GM12878 (cell line): ENCODE measurements at regions not wholly inside any gene's neighbourhood (a gene's known extent, or its start where the extent isn't known, plus 50 kb on each side); places are given as distances from the start of the nearest gene placed in this dataset.

Experiments
- ATAC-seq: fragments of 200-7000 bp; cut with Tn5 transposase; 3 replicates; pipeline ENCODE4 v1.9.1; 2020; ENCODE audit warnings: mild to moderate bottlenecking, moderate library complexity
- BruUV-seq: library from RNA; stranded (reverse); fragments of 400-500 nt; replicated peaks from 2 replicates; lab custom pipeline; 2021; lab: Mats Ljungman, UMichigan
- CTCF ChIA-PET: fragments of 300-600 bp; sonication (Branson Sonifier 250); formaldehyde crosslinking; extraction: SDS; loops from one replicate; lab custom pipeline; 2021; ENCODE audit warnings: inconsistent platforms; lab: Yijun Ruan, JAX
- POLR2A ChIA-PET: fragments of 350-600 bp; formaldehyde crosslinking; extraction: SDS; loops from one replicate; lab custom pipeline; 2021; ENCODE audit warnings: inconsistent platforms; lab: Charles Lee
- RAD21 ChIA-PET: fragments of 300-600 bp; sonication (Branson Sonifier 250); formaldehyde crosslinking; loops from one replicate; lab custom pipeline; 2023; ENCODE audit warnings: antibody characterized with exemption; ENCODE audit not compliant: unreplicated experiment; lab: Charles Lee
- SMC1A ChIA-PET: fragments of 300-600 bp; sonication (Branson Sonifier 250); formaldehyde crosslinking; loops from one replicate; lab custom pipeline; 2023; ENCODE audit not compliant: unreplicated experiment, uncharacterized antibody; lab: Charles Lee
- DNase-seq: peaks from one replicate; pipeline ENCODE4 v3.0.0-alpha.2; 2011; ENCODE audit warnings: low read depth, low spot score
- FAIRE-seq: peaks from 3 replicates; lab custom pipeline; 2011; peaks lifted over from hg19 to GRCh38; lab: Jason Lieb, UNC
- H2AFZ ChIP-seq: 2 replicates; pipeline ENCODE4 v1.6.0; 2011; ENCODE audit warnings: low read depth, low read length, control low read depth; ENCODE audit not compliant: control insufficient read depth
- H3K27ac ChIP-seq: 2 replicates; pipeline ENCODE4 v1.5.1; 2011; ENCODE audit warnings: control low read depth; ENCODE audit not compliant: control insufficient read depth, insufficient read depth
- H3K27me3 ChIP-seq, 2 experiments: replicated peaks in 1 of 2; 2 replicates each; pipeline versions ENCODE4 v1.6.0 to v1.6.1; 2011; ENCODE audit warnings: low read length in 1 of 2; ENCODE audit not compliant: control insufficient read depth in 2 of 2, insufficient read depth in 2 of 2
- H3K36me3 ChIP-seq, 2 experiments: 2 replicates each; pipeline ENCODE4 v1.5.1; 2011; ENCODE audit warnings: low read length in 1 of 2; ENCODE audit not compliant: control insufficient read depth in 2 of 2, insufficient read depth in 2 of 2
- H3K4me1 ChIP-seq: 2 replicates; pipeline ENCODE4 v1.6.1; 2011; ENCODE audit warnings: mild to moderate bottlenecking, low read length, moderate library complexity, mixed read lengths; ENCODE audit not compliant: control insufficient read depth, insufficient read depth
- H3K4me2 ChIP-seq: 2 replicates; pipeline ENCODE4 v1.6.0; 2011; ENCODE audit warnings: control low read depth; ENCODE audit not compliant: control insufficient read depth, insufficient read depth
- H3K4me3 ChIP-seq: fragments of 200-600 bp; sonication (generic); 2 replicates; pipeline ENCODE4 v1.5.1; 2016
- H3K79me2 ChIP-seq: 2 replicates; pipeline ENCODE4 v1.6.0; 2011; ENCODE audit warnings: low read length; ENCODE audit not compliant: control insufficient read depth, insufficient read depth
- H3K9ac ChIP-seq: 2 replicates; pipeline ENCODE4 v1.8.0; 2011; ENCODE audit warnings: low read length, control low read depth, mixed read lengths; ENCODE audit not compliant: control insufficient read depth, insufficient read depth
- H3K9me3 ChIP-seq: replicated peaks from 3 replicates; pipeline ENCODE4 v1.5.1; 2011; ENCODE audit warnings: mild to moderate bottlenecking, low read length; ENCODE audit not compliant: control insufficient read depth, insufficient read depth
- H4K20me1 ChIP-seq: 2 replicates; pipeline ENCODE4 v1.6.0; 2011; ENCODE audit not compliant: control insufficient read depth, insufficient read depth
- CEBPZ ChIP-seq: fragments of 150-350 bp; IDR thresholded peaks from 2 replicates; pipeline ENCODE4 v1.6.1; 2016; ENCODE audit warnings: low read depth, low read length
- DPF2 ChIP-seq: fragments of 450-650 bp; IDR thresholded peaks from 2 replicates; pipeline ENCODE4 v1.6.1; 2017; ENCODE audit warnings: mild to moderate bottlenecking
- EED ChIP-seq: sonication (generic); IDR thresholded peaks from 2 replicates; pipeline ENCODE4 v1.6.1; 2016; ENCODE audit warnings: antibody characterized with exemption, low read depth
- ESRRA ChIP-seq: IDR thresholded peaks from 2 replicates; pipeline ENCODE4 v1.6.1; 2012; ENCODE audit warnings: mild to moderate bottlenecking, low read length, improper control_type of control experiment
- GATAD2B ChIP-seq: fragments of 450-650 bp; conservative IDR thresholded peaks from 2 replicates; pipeline ENCODE4 v1.6.1; 2017; ENCODE audit warnings: low read depth, mild to moderate bottlenecking, moderate library complexity
- KLF5 ChIP-seq: fragments of 450-650 bp; IDR thresholded peaks from 2 replicates; pipeline ENCODE4 v1.6.1; 2014; ENCODE audit warnings: mild to moderate bottlenecking; ENCODE audit not compliant: partially characterized antibody
- NBN ChIP-seq: fragments of 450-650 bp; IDR thresholded peaks from 2 replicates; pipeline ENCODE4 v1.6.1; 2016
- NFYA ChIP-seq: IDR thresholded peaks from 2 replicates; pipeline ENCODE4 v1.6.1; 2011; ENCODE audit warnings: low read depth, mild to moderate bottlenecking, low read length, improper control_type of control experiment, borderline replicate concordance
- PML ChIP-seq: IDR thresholded peaks from 2 replicates; pipeline ENCODE4 v1.6.1; 2012; ENCODE audit warnings: low read length, inconsistent platforms
- RBBP5 ChIP-seq: fragments of 200-600 bp; sonication (generic); conservative IDR thresholded peaks from 2 replicates; pipeline ENCODE4 v1.6.1; 2016
- RFX5 ChIP-seq: IDR thresholded peaks from 2 replicates; pipeline ENCODE4 v1.6.1; 2011; ENCODE audit warnings: low read depth, low read length, improper control_type of control experiment
- SIN3A ChIP-seq: IDR thresholded peaks from 2 replicates; pipeline ENCODE4 v1.6.1; 2012; ENCODE audit warnings: low read depth, low read length, improper control_type of control experiment
- USF2 ChIP-seq: IDR thresholded peaks from 2 replicates; pipeline ENCODE4 v1.6.1; 2011; ENCODE audit warnings: low read depth, low read length, improper control_type of control experiment, borderline replicate concordance
- WRNIP1 ChIP-seq: IDR thresholded peaks from 2 replicates; pipeline ENCODE4 v1.6.1; 2011; ENCODE audit warnings: low read depth, low read length, improper control_type of control experiment, borderline replicate concordance
- YY1 ChIP-seq: IDR thresholded peaks from 2 replicates; pipeline ENCODE4 v1.6.1; 2011; ENCODE audit warnings: low read depth, mild to moderate bottlenecking, low read length
- ZSCAN29 ChIP-seq: fragments of 450-650 bp; IDR thresholded peaks from 2 replicates; pipeline ENCODE4 v1.6.1; 2017; ENCODE audit warnings: mild to moderate bottlenecking, moderate library complexity
- WGBS: methylation state at CpG from one replicate; pipeline ENCODE4 v1.1.6; 2016; ENCODE audit warnings: low lambda C conversion rate; ENCODE audit not compliant: insufficient replicate concordance, insufficient coverage; ENCODE audit errors: missing lambda C conversion rate; 5-methylcytosine and 5-hydroxymethylcytosine counted together
- in situ Hi-C: fragments of 300-500 bp; cut with MboI; formaldehyde crosslinking; loops from 9 replicates; pipeline ENCODE4 v1.14.3; 2018; ENCODE audit warnings: mixed read lengths
- intact Hi-C: fragments of 100-400 bp; cut with micrococcal nuclease; formaldehyde crosslinking; loops from one replicate; pipeline ENCODE4 v1.14.2; 2022; ENCODE audit not compliant: unreplicated experiment

- SMC1A ChIA-PET = no interaction called here
- RAD21 ChIA-PET = no interaction called here
- WGBS = 4% methylated on average over 1 of the region's 1 CpG
Observed at GRCh38 chrX:99033226-99033901, 1376.7 kb downstream of the PCDH19 start.

More at GRCh38 chrX:99033226-99033901, 1376.7 kb downstream of the PCDH19 start:
- Histone ChIP-seq H3K36me3 (no peaks in the 10 kb centered on the region), H3K4me1 (no peaks in the 10 kb centered on the region), H3K27ac (no peak overlapping the region), H4K20me1 (no peaks in the 10 kb centered on the region), H3K79me2 (no peaks in the 10 kb centered on the region), H3K9me3 (no peaks in the 10 kb centered on the region), H2AFZ (no peak overlapping the region), H3K4me2 (no peak overlapping the region), H3K4me3 (no peak overlapping the region), H3K27me3 (no peaks in the 10 kb centered on the region), H3K9ac (no peak overlapping the region)
- no peak for FAIRE-seq
- ChIA-PET CTCF (no interaction called here), POLR2A (no interaction called here)
- intact Hi-C loops (no loop called here), in situ Hi-C loops (no loop called here)
- no TSS peak for BruUV-seq
- DNase-seq = no peak
- no peak for ATAC-seq
- TF ChIP-seq NBN (no peak), CEBPZ (no peak), RFX5 (no peak), SIN3A (no peak), NFYA (no peak), USF2 (no peak), ZSCAN29 (no peak), EED (no peak), YY1 (no peak), KLF5 (no peak), RBBP5 (no peak), WRNIP1 (no peak), ESRRA (no peak), GATAD2B (no peak), PML (no peak), DPF2 (no peak)
